Panc1 (cell line): ENCODE measurements at regions not wholly inside any gene's neighbourhood (a gene's known extent, or its start where the extent isn't known, plus 50 kb on each side); places are given as distances from the start of the nearest gene placed in this dataset.

Source experiments
- ATAC-seq: fragments of 200-7000 bp; cut with Tn5 transposase; 2 replicates; pipeline ENCODE4 v1.9.1; 2020; ENCODE audit warnings: mild to moderate bottlenecking, moderate library complexity
- BruUV-seq: library from RNA; stranded (reverse); fragments of 400-500 nt; replicated peaks from 2 replicates; lab custom pipeline; 2021; lab: Mats Ljungman, UMichigan
- CTCF ChIA-PET: fragments of 300-600 bp; sonication (Branson Sonifier 250); formaldehyde crosslinking; loops from one replicate; lab custom pipeline; 2022; ENCODE audit warnings: antibody characterized with exemption; lab: Charles Lee
- POLR2A ChIA-PET: fragments of 300-600 bp; sonication (Branson Sonifier 250); formaldehyde crosslinking; loops from one replicate; lab custom pipeline; 2022; ENCODE audit warnings: antibody characterized with exemption; lab: Charles Lee
- DNase-seq: peaks from one replicate; pipeline ENCODE4 v3.0.0-alpha.2; 2010; ENCODE audit warnings: low read depth, low spot score
- H3K27ac ChIP-seq: 2 replicates; pipeline ENCODE4 v1.5.1; 2011; ENCODE audit warnings: mild to moderate bottlenecking, low read length, inconsistent platforms
- H3K27me3 ChIP-seq: fragments of 200-500 bp; sonication (Bioruptor generic); 2 replicates; pipeline ENCODE4 v1.6.0; 2014; ENCODE audit warnings: low read length, inconsistent platforms; ENCODE audit not compliant: control insufficient read depth, insufficient read depth
- H3K36me3 ChIP-seq: fragments of 200-500 bp; sonication (Bioruptor generic); 2 replicates; pipeline ENCODE4 v1.5.1; 2014; ENCODE audit warnings: inconsistent platforms, mild to moderate bottlenecking, low read length, moderate library complexity; ENCODE audit not compliant: control insufficient read depth, insufficient read depth
- H3K4me1 ChIP-seq: 2 replicates; pipeline ENCODE4 v1.5.1; 2011; ENCODE audit warnings: inconsistent platforms, mild to moderate bottlenecking, low read length, moderate library complexity; ENCODE audit not compliant: control insufficient read depth, insufficient read depth
- H3K4me3 ChIP-seq, 2 experiments: 2 replicates each; pipeline ENCODE4 v1.5.1; 2011 to 2012; ENCODE audit warnings: low read depth in 2 of 2, low read length in 2 of 2, mild to moderate bottlenecking in 2 of 2, inconsistent platforms in 1 of 2, moderate library complexity in 1 of 2
- H3K9me3 ChIP-seq: fragments of 200-500 bp; sonication (Bioruptor generic); 2 replicates; pipeline ENCODE4 v1.5.1; 2014; ENCODE audit warnings: low read depth, mild to moderate bottlenecking, inconsistent platforms, low read length, moderate library complexity; ENCODE audit not compliant: control insufficient read depth, insufficient read depth
- CTCF ChIP-seq: fragments of 450-650 bp; IDR thresholded peaks from 2 replicates; pipeline ENCODE4 v1.5.1; 2017; ENCODE audit warnings: mild to moderate bottlenecking
- POLR2AphosphoS5 ChIP-seq: IDR thresholded peaks from 2 replicates; pipeline ENCODE4 v1.6.1; 2012; ENCODE audit warnings: mild to moderate bottlenecking, low read depth, low read length, moderate library complexity
- REST ChIP-seq, 2 experiments: IDR thresholded peaks; 2 replicates each; pipeline ENCODE4 v1.6.1; 2011 to 2012; ENCODE audit warnings: low read depth in 2 of 2, control low read depth in 1 of 2, low read length in 1 of 2, mild to moderate bottlenecking in 1 of 2, moderate library complexity in 1 of 2; ENCODE audit not compliant: insufficient read depth in 1 of 2
- SIN3A ChIP-seq: IDR thresholded peaks from 2 replicates; pipeline ENCODE4 v1.6.1; 2012; ENCODE audit warnings: low read depth, mild to moderate bottlenecking, low read length, moderate library complexity, borderline replicate concordance; ENCODE audit not compliant: insufficient read depth
- TCF7L2 ChIP-seq: IDR thresholded peaks from 2 replicates; pipeline ENCODE4 v1.6.1; 2011; ENCODE audit warnings: mild to moderate bottlenecking, low read depth, low read length, inconsistent platforms
- in situ Hi-C: cut with HindIII; loops from 2 replicates; pipeline ENCODE4 v1.10.0; 2016; ENCODE audit warnings: low sequenced_read_pairs, low pct_unique_long_range_greater_than_20kb
- intact Hi-C: fragments of 100-400 bp; cut with micrococcal nuclease; formaldehyde crosslinking; loops from one replicate; pipeline ENCODE4 v1.10.0; 2022; ENCODE audit not compliant: unreplicated experiment

GRCh38 chr12:31900271-31900670, 58.9 kb upstream of the RESF1 start:
- DNase-seq (no peak), ATAC-seq (no peak)
- TF ChIP-seq POLR2AphosphoS5, result no peak
- TF ChIP-seq SIN3A, result no peak
- TF ChIP-seq TCF7L2, result no peak
- no peak for TF ChIP-seq CTCF
- no peak for TF ChIP-seq REST (IDR thresholded peaks at IDR 0.05; ENCODE audit: insufficient read depth in 1 of 2, low read depth in 2 of 2, low read length in 1 of 2)
- H3K9me3 ChIP-seq, result no peaks in the 10 kb centered on the region
- intact Hi-C loops (no loop called here), in situ Hi-C loops (no loop called here)
- no peak overlapping the region for H3K4me3 ChIP-seq
- H3K27ac ChIP-seq, result no peak overlapping the region
- H3K4me1 ChIP-seq, result no peaks in the 10 kb centered on the region
- POLR2A ChIA-PET, result interaction anchor here (0.7 kb wide), 1 partner anchor 213 kb away, joined by 4 read pairs; no protein-coding TSS in a partner anchor
- H3K27me3 ChIP-seq, result no peaks in the 10 kb centered on the region
- H3K36me3 ChIP-seq, result no peaks in the 10 kb centered on the region
- no TSS peak for BruUV-seq
- CTCF ChIA-PET, result no interaction called here

- DNase-seq (no peak), ATAC-seq (no peak)
- intact Hi-C loops, result no loop called here
- Histone ChIP-seq H3K27ac (no peak overlapping the region), H3K4me3 (no peak overlapping the region), H3K9me3 (no peaks in the 10 kb centered on the region), H3K27me3 (no peaks in the 10 kb centered on the region), H3K4me1 (no peaks in the 10 kb centered on the region), H3K36me3 (no peaks in the 10 kb centered on the region)
- in situ Hi-C loops, result loop anchor here (10.0 kb wide), 1 partner anchor 86 kb away; no protein-coding TSS in a partner anchor
- BruUV-seq, result no TSS peak
- ChIA-PET POLR2A (no interaction called here), CTCF (no interaction called here)
- TF ChIP-seq TCF7L2 (no peak), POLR2AphosphoS5 (no peak), SIN3A (no peak), REST (IDR thresholded peaks at IDR 0.05; ENCODE audit: insufficient read depth in 1 of 2, low read depth in 2 of 2, low read length in 1 of 2) (no peak), CTCF (no peak)
These were observed 60.1 kb upstream of the RESF1 start for GRCh38 chr12:31899109-31899508.
